ENCODE measurements at regions not wholly inside any gene's neighbourhood (a gene's known extent, or its start where the extent isn't known, plus 50 kb on each side); places are given as distances from the start of the nearest gene placed in this dataset.

GRCh38 chr2:139007130-139007529 is 226.9 kb upstream of the NXPH2 start:
- Histone ChIP-seq H3K9me3 (no peaks in the 10 kb centered on the region), H3K27me3 (no peaks in the 10 kb centered on the region), H3K4me3 (no peak overlapping the region), H3K27ac (no peak overlapping the region), H3K4me1 (no peaks in the 10 kb centered on the region), H3K36me3 (no peaks in the 10 kb centered on the region)
- DNase-seq = no peak
- no peak for TF ChIP-seq POLR2A (IDR thresholded peaks at IDR 0.05)
- no peak for TF ChIP-seq EP300 (IDR thresholded peaks at IDR 0.05)
- no peak for TF ChIP-seq POLR2AphosphoS5 (IDR thresholded peaks at IDR 0.05)
- TF ChIP-seq CTCF (IDR thresholded peaks at IDR 0.05) = no peak
- intact Hi-C loops (cut with DNase I; ENCODE audit: low total_unique reads) = no loop called here

- H3K9me3 ChIP-seq = no peaks in the 10 kb centered on the region
- 58 to 75% (median 67%) methylated on average over 6 of the region's 6 CpGs for WGBS, 5 donors
- H3K27me3 ChIP-seq = no peaks in the 10 kb centered on the region
- intact Hi-C loops (cut with DNase I; ENCODE audit: low total_unique reads) = no loop called here
- no peak overlapping the region for H3K27ac ChIP-seq
- no peaks in the 10 kb centered on the region for H3K4me1 ChIP-seq
- no peak overlapping the region for H3K4me3 ChIP-seq
- H3K36me3 ChIP-seq = no peaks in the 10 kb centered on the region
- TF ChIP-seq POLR2A (IDR thresholded peaks at IDR 0.05) (no peak), POLR2AphosphoS5 (IDR thresholded peaks at IDR 0.05) (no peak), EP300 (IDR thresholded peaks at IDR 0.05) (no peak), CTCF (IDR thresholded peaks at IDR 0.05) (no peak)
- no peak for DNase-seq
These were observed 220.1 kb upstream of the NXPH2 start for GRCh38 chr2:139000131-139000785.

GRCh38 chr2:138997856-138998517 is 217.8 kb upstream of the NXPH2 start:
- intact Hi-C loops (cut with DNase I; ENCODE audit: low total_unique reads) = no loop called here
- Histone ChIP-seq H3K27ac (no peak overlapping the region), H3K4me1 (no peaks in the 10 kb centered on the region), H3K27me3 (no peaks in the 10 kb centered on the region), H3K4me3 (no peak overlapping the region), H3K9me3 (no peaks in the 10 kb centered on the region), H3K36me3 (no peaks in the 10 kb centered on the region)
- DNase-seq = no peak
- 73 to 85% (median 79%) methylated on average over 3 of the region's 3 CpGs for WGBS, 5 donors
- no peak for TF ChIP-seq POLR2A (IDR thresholded peaks at IDR 0.05)
- TF ChIP-seq EP300 (IDR thresholded peaks at IDR 0.05) = no peak
- TF ChIP-seq POLR2AphosphoS5 (IDR thresholded peaks at IDR 0.05) = no peak
- no peak for TF ChIP-seq CTCF (IDR thresholded peaks at IDR 0.05)

GRCh38 chr2:138997346-138997745 is 217.2 kb upstream of the NXPH2 start:
- intact Hi-C loops (cut with DNase I; ENCODE audit: low total_unique reads) = no loop called here
- Histone ChIP-seq H3K4me3 (no peak overlapping the region), H3K27ac (no peak overlapping the region), H3K9me3 (no peaks in the 10 kb centered on the region), H3K4me1 (no peaks in the 10 kb centered on the region), H3K36me3 (no peaks in the 10 kb centered on the region), H3K27me3 (no peaks in the 10 kb centered on the region)
- no peak for DNase-seq
- TF ChIP-seq POLR2AphosphoS5 (IDR thresholded peaks at IDR 0.05) (no peak), CTCF (IDR thresholded peaks at IDR 0.05) (no peak), POLR2A (IDR thresholded peaks at IDR 0.05) (no peak), EP300 (IDR thresholded peaks at IDR 0.05) (no peak)
- WGBS, 5 donors = 65 to 82% (median 72%) methylated on average over 2 of the region's 2 CpGs
